Stimulated activated CD4-positive, alpha-beta T cell treated with anti-CD3 and anti-CD28 coated beads, Interleukin-1b, Interleukin-23, amount 100 ng/mL, for 24 hours (primary cell): ENCODE measurements at regions not wholly inside any gene's neighbourhood (a gene's known extent, or its start where the extent isn't known, plus 50 kb on each side); places are given as distances from the start of the nearest gene placed in this dataset.

Experiments
- DNase-seq, 4 experiments: peaks; one replicate each; pipeline ENCODE4 v3.0.0-alpha.2; 2020; ENCODE audit warnings: low read depth in 4 of 4, low spot score in 1 of 4

GRCh38 chr6:153882411-153882810 lies 156.6 kb upstream of the OPRM1 start:
- no peak for DNase-seq

DNA sequence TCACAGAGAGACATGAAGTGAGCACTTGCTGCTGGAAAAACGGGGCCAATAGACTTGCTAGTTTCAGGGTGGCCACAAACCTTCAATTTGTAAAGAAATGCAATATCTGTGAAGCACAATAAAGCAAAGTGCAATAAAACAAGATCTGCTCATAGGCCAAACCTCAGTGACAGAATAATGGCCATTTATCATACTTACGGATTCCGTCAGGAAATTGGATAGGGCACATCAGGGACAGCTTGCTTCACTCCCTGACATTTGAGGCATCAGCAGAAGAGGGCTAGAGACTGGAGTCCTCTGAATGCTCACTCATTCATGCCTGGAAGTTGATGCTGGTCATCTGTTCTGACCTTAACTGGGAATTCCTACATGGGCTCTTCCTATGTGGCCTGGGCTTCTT lies 165.5 kb upstream of the OPRM1 start:
- no peak for DNase-seq

GRCh38 chr6:153872946-153873345 lies 166.1 kb upstream of the OPRM1 start:
- DNase-seq, result no peak

GRCh38 chr6:153862927-153863326 lies 176.1 kb upstream of the OPRM1 start:
- no peak for DNase-seq

DNA sequence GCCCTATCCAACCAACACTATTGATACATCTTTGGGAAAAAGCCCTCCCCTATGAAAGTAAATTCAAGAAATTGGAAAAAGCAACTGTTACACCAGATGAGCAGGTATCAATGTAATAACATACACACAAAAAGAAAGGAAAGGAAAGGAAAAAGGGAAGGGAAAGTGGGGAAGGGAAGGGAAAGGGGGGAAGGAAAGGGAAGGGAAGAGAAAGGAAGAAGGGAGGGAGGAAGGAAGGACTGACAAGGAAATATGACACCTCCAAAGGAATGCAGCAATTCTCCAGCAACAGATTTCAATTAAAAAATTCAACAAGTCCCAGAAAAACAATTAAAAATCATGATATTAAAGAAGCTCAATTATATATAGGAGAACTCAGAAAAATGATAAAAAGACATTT lies 176.9 kb upstream of the OPRM1 start:
- DNase-seq, result no peak

DNA sequence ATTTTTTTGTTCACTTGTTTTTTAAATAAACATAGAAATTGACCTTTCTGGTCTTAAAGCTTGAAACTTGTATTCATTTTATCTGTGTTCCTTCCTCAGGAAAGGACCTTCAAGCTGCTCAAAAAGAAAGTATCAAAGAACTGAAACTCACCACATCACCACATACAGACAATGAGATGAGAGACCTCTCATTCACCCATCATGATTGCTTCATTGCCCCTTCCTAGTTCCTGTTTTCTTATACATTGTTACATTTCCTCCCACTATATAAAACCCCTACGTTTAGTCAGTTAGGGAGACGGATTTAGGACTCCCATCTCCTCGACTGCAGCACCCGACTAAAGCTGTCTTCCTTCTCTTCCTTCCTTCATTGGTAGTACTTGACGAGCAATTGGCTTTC lies 180.5 kb upstream of the OPRM1 start:
- DNase-seq, result no peak

- no peak for DNase-seq
Measured at GRCh38 chr6:153856929-153857376, 182.1 kb upstream of the OPRM1 start.

GRCh38 chr6:153852481-153852880 lies 186.6 kb upstream of the OPRM1 start:
- DNase-seq, result no peak

DNA sequence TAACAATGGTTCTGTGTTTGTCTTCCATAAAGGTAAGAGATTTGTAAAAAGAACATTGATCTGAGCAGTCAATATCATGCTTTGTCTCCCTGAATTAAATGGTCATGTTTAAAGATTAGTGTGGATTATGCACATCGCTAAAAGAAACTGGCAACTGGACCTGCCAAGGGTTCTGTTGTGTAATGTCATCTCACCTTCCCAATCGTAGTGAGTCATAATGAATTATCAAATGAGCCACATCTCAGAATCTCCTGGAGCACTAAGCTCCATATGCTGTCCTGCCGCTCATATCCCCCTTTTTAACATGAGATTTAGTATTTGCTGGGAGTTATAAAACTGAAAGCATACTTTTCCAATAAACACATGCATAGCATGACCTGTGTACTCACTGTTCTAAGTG lies 187.0 kb upstream of the OPRM1 start:
- DNase-seq, result no peak

DNA sequence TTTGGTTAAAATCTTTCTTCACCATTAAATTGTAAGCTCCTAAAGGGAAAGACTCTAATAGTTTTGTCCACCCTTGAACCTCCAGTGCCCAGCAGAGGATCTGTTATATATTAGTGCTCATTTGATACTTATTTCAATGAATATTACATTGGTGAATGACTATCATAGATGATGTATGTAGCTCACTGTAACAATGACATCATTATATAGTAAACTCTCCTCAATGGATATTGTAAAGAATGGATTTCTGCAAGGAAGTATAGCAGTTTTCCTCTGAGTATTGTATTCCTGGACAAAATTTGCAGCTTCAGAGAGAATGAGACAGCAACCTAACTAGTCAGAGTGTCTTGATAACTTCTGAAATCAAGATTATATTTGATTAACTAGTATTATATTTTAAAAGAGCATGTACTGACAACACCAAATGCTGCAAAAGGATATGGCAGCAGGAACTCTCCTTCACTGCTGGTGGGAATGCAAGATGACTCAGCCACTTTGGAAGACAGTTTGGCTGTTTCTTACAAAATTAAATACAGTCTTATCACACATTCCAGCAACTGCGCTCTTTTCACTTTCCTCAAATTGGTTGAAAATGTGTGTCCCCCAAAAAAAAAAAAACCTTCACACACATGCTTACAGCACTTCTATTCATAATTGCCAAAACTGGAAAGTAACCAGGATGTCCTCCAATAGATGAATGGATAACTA lies 189.8 kb upstream of the OPRM1 start:
- no peak for DNase-seq

DNA sequence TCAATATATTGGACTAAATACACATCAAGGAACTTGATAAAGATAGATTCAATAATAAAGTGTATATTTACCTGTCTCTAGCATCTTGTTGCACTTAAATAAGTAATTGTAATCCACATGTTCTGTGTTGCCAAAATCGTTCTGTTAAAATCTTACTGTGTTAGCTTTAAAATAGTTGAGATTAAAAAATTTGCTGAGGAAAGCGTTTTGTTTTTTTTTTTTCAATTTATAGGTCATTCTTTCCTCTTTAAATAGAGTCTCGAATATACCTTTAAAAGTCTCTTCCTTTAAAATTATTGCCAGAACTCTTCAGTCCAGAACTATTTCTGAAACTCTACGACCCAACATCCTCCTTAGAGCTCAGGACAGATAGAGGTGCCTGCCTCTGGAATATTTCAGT lies 195.6 kb upstream of the OPRM1 start:
- DNase-seq, result no peak

DNA sequence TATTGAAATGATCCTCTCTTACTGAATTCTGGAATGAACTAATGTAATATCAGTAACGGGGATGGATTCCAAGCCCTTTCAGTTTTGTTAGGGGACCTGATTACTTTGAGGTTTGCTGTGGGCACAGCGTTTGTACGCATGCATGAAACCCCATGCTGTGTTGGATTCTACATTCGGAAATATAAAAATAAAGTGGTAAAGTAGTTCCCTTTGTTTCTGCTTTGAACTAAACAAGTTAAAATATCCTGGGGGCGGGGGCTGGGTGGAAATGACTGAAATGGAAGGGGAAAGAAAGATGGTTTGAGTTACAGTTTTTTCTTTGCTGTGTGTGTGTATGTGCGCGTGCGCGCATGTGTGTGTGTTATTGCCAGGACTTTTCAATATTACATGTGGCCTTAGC lies 196.5 kb upstream of the OPRM1 start:
- no peak for DNase-seq

DNA sequence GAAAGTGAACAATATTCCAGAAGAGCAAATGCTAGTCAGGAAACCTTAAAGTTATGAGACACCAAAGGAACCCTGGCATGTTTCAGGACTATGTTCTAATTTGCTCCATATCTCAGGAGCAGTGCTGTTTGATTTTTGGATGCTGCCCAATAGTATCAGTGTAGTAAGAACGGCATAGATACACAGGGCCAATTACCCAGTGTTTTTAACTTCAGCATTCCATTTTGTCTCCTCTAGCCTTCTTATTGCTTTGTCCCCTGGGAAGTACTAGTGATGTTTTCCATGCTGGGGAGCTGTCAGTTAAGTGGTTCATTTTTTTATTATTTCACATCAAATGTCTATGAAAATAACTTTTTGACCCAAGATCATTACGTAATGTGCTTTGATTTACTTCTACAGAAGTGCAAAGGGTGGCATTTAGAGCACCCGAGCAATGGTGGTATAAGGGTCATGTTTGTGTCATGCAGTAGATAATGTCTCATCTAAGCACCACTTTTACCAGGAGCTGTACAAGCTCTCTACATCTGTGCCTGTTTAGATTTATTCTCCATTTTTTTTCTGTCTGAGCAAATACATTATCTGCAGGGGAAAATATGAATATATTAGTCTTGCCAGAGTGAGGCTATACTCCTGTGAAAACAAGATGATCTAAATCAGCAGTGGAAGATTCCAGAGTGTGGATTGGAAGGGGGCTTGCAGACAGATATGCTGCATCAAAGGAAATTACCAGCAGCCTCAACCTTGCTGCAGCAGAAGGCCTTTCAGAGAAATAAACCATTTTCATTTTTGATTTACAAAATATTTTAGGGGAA lies 198.8 kb upstream of the OPRM1 start:
- no peak for DNase-seq

- no peak for DNase-seq
Measured at GRCh38 chr6:153832543-153832942, 206.5 kb upstream of the OPRM1 start.

- no peak for DNase-seq
Measured at GRCh38 chr6:153831350-153832078, 207.5 kb upstream of the OPRM1 start.

- no peak for DNase-seq
Measured at GRCh38 chr6:153817173-153817572, 221.9 kb upstream of the OPRM1 start.

- DNase-seq, result no peak
Measured at GRCh38 chr6:153816366-153816765, 222.7 kb upstream of the OPRM1 start.

- DNase-seq, result no peak
Measured at GRCh38 chr6:153814136-153814535, 224.9 kb upstream of the OPRM1 start.

- DNase-seq, result no peak
Measured at GRCh38 chr6:153804755-153805330, 234.2 kb upstream of the OPRM1 start.

- no peak for DNase-seq
Measured at GRCh38 chr6:153801917-153802316, 237.1 kb upstream of the OPRM1 start.

DNA sequence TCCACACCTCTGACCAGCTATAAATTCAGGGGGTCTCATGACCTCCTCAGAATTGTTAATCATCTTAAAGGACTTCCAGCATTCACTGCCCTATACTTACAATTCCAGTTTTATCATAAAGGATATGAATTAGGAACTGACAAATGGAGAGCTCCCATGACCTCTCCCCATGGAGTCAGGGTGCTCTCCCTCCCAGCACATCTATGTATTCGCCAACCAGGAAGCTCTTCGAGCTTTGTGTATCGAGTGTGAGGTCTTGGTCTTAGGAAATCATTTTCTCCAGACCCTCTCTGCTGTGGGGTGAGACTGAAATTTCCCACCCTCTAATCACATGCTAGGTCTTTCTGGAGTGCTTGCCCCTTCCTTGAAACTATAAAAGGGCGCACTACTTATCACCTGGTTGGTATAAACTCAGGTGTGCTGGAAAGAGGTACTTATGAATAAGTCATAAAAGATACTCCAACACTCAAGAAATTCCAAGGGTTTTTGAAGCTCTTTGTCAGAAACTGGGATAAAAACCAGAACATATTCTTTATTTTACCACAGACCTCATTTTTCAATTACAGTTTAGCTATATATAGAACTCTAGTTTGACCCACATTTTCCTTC lies 238.4 kb upstream of the OPRM1 start:
- DNase-seq, result no peak
